ENCODE measurements at regions not wholly inside any gene's neighbourhood (a gene's known extent, or its start where the extent isn't known, plus 50 kb on each side); places are given as distances from the start of the nearest gene placed in this dataset.

DNA sequence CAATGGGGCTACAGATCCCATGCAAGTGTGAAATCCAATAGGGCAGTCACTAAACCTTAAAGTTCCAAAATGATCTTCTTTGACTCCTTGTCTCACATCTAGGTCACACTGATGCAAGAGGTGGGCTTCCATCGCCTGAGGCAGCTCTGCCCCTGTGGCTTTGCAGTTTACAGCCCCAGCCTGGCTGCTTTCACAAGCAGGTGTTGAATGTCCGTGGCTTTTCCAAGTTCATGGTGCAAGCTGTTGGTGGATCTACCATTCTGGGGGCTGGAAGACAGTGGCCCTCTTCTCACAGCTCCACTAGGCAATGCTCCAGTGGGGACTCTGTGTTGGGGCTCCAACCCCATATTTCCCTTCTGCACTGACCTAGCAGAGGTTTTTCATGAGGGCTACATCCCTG, 68.5 kb upstream of the PRR20G start:
- TF ChIP-seq, protein P1, sequence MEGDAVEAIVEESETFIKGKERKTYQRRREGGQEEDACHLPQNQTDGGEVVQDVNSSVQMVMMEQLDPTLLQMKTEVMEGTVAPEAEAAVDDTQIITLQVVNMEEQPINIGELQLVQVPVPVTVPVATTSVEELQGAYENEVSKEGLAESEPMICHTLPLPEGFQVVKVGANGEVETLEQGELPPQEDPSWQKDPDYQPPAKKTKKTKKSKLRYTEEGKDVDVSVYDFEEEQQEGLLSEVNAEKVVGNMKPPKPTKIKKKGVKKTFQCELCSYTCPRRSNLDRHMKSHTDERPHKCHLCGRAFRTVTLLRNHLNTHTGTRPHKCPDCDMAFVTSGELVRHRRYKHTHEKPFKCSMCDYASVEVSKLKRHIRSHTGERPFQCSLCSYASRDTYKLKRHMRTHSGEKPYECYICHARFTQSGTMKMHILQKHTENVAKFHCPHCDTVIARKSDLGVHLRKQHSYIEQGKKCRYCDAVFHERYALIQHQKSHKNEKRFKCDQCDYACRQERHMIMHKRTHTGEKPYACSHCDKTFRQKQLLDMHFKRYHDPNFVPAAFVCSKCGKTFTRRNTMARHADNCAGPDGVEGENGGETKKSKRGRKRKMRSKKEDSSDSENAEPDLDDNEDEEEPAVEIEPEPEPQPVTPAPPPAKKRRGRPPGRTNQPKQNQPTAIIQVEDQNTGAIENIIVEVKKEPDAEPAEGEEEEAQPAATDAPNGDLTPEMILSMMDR (IDR thresholded peaks at IDR 0.05) = no peak
- TF ChIP-seq POLR2A (IDR thresholded peaks at IDR 0.05) = no peak

All from uterus (tissue), 2 donors.